Lower lobe of right lung (tissue), 2 donors: ENCODE measurements at regions not wholly inside any gene's neighbourhood (a gene's known extent, or its start where the extent isn't known, plus 50 kb on each side); places are given as distances from the start of the nearest gene placed in this dataset.

Experiments
- ATAC-seq, 2 donors: fragments of 200-7000 bp; cut with Tn5 transposase; one replicate each; pipeline ENCODE4 v1.9.1; 2020 to 2022; ENCODE audit warnings: mild to moderate bottlenecking in 2 of 2, moderate library complexity in 2 of 2
- DNase-seq: peaks from one replicate; pipeline ENCODE4 v3.0.0-alpha.2; 2020
- H3K27ac ChIP-seq: fragments of 200-600 bp; one replicate; pipeline ENCODE4 v1.8.0; 2022
- H3K27me3 ChIP-seq: fragments of 200-600 bp; one replicate; pipeline ENCODE4 v1.8.0; 2022; ENCODE audit warnings: low read depth
- H3K36me3 ChIP-seq: fragments of 200-600 bp; one replicate; pipeline ENCODE4 v1.8.0; 2022; ENCODE audit warnings: mild to moderate bottlenecking
- H3K4me1 ChIP-seq: fragments of 200-600 bp; one replicate; pipeline ENCODE4 v1.8.0; 2022
- H3K4me3 ChIP-seq: fragments of 200-600 bp; one replicate; pipeline ENCODE4 v1.8.0; 2022; ENCODE audit warnings: mild to moderate bottlenecking
- H3K9me3 ChIP-seq: fragments of 200-600 bp; one replicate; pipeline ENCODE4 v1.8.0; 2022
- CTCF ChIP-seq: fragments of 200-600 bp; IDR thresholded peaks from one replicate; pipeline ENCODE4 v1.8.0; 2022; ENCODE audit warnings: antibody characterized with exemption, mild to moderate bottlenecking
- intact Hi-C: fragments of 100-400 bp; cut with DNase I; formaldehyde crosslinking; loops from one replicate; pipeline ENCODE4 v1.11.0; 2022
- donor health status: DM: no; HTN: yes; CAD: no; lungs with severe emphysema.

DNA sequence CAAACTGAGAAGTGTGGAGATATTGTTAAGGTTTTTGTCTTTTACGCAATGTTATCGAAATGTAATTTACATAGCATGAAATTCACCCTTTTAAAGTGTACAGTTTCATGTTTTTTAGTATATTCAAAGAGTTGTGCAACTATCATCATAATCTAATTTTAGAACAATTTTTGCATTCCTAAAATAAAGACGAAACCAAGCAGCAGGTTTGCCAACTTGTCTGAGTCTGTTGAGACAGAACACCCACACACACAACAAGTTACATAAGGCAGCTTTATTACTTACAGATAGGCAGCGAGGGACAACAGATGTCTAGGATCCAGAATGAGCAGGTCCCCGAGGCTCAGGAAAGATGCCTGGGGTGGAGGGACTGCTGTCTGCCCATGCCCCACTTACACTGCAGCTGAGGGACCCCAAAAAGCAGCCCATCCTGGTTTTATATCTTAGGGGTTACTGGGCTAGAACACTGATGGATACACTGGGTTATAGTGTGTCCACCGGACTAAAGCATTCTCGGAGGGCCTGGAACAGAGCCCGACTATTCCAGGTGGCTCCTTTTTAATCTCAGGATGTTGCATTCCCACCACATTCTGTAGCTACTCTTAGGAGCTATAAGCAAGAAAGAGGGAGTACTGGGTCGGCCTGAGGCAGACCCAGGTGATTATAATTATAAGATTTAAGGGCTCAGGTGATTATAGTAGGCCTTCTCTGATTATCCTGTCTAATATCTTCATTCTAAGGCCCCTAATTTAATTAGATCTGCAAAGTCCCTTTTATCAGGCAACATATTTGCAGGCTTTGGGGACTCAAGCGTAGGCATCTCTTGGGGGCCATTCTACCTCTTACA, 150.2 kb upstream of the DOK6 start:
- DNase-seq: no peak
- TF ChIP-seq CTCF: no peak
- ATAC-seq: peak in 1 of 2 donors; percentile 28
- Histone ChIP-seq H3K27ac (no peak overlapping the region), H3K4me1 (no peaks in the 10 kb centered on the region), H3K9me3 (no peaks in the 10 kb centered on the region), H3K36me3 (no peaks in the 10 kb centered on the region), H3K27me3 (no peaks in the 10 kb centered on the region), H3K4me3 (no peak overlapping the region)
- intact Hi-C loops: no loop called here

- intact Hi-C loops: no loop called here
- H3K4me1 ChIP-seq: no peaks in the 10 kb centered on the region
- H3K4me3 ChIP-seq: no peak overlapping the region
- no peaks in the 10 kb centered on the region for H3K9me3 ChIP-seq
- no peak for DNase-seq
- TF ChIP-seq CTCF: no peak
- H3K27ac ChIP-seq: no peak overlapping the region
- no peaks in the 10 kb centered on the region for H3K27me3 ChIP-seq
- H3K36me3 ChIP-seq: no peaks in the 10 kb centered on the region
- ATAC-seq: peak in 1 of 2 donors; percentile 33
These were observed 142.7 kb upstream of the DOK6 start for GRCh38 chr18:69257861-69258458.

DNA sequence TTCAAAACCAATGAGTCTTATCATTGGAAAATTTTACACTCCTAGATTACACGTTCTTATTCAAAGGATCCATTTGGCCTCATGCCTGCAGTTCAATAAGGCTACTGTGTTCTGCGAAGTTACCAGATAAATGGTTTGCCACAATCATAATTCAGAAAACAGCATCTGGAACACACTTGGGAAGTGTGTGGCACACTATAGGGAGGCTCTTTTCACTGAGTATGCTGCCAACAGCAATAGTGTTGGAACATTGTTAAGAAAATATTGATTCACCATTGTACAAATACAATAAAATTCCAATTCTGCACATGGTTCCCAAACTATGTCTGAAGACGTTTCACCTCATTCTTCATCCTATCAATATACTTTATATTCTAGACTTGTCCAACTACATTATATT, 141.4 kb upstream of the DOK6 start:
- ATAC-seq: no peak
- Histone ChIP-seq H3K27me3 (no peaks in the 10 kb centered on the region), H3K36me3 (no peaks in the 10 kb centered on the region), H3K27ac (no peak overlapping the region), H3K4me1 (no peaks in the 10 kb centered on the region), H3K4me3 (no peak overlapping the region), H3K9me3 (no peaks in the 10 kb centered on the region)
- no peak for TF ChIP-seq CTCF
- no peak for DNase-seq
- intact Hi-C loops: no loop called here

- ATAC-seq (no peak), DNase-seq (no peak)
- Histone ChIP-seq H3K4me3 (no peak overlapping the region), H3K27ac (no peak overlapping the region), H3K27me3 (no peaks in the 10 kb centered on the region), H3K4me1 (no peaks in the 10 kb centered on the region), H3K9me3 (no peaks in the 10 kb centered on the region), H3K36me3 (no peaks in the 10 kb centered on the region)
- TF ChIP-seq CTCF: no peak
- intact Hi-C loops: no loop called here
These were observed 139.3 kb upstream of the DOK6 start for GRCh38 chr18:69261406-69261805.

DNA sequence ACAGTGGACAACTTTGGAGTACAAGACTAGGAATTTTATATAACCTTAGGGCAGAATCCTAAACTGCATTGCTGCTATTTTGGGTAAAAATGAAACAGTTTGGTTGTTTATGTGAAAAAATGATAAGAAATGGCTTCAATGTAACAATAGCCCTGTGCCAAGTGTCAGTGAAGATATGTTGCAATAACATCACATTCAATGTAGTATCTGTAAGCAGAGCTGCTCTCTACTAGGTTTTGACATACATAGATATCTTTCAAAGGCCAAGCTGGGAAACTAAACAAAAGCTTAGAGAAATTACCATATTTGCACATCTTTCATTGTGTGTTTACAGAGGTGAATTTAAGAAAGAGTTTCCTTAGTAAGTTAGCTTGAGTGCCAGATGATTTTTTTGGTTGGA, 135.0 kb upstream of the DOK6 start:
- H3K36me3 ChIP-seq: no peaks in the 10 kb centered on the region
- H3K4me3 ChIP-seq: no peak overlapping the region
- intact Hi-C loops: no loop called here
- DNase-seq (no peak), ATAC-seq (no peak)
- no peaks in the 10 kb centered on the region for H3K27me3 ChIP-seq
- H3K9me3 ChIP-seq: no peaks in the 10 kb centered on the region
- no peak for TF ChIP-seq CTCF
- no peak overlapping the region for H3K27ac ChIP-seq
- H3K4me1 ChIP-seq: no peaks in the 10 kb centered on the region
